ENCODE measurements at regions not wholly inside any gene's neighbourhood (a gene's known extent, or its start where the extent isn't known, plus 50 kb on each side); places are given as distances from the start of the nearest gene placed in this dataset.

- no peaks in the 10 kb centered on the region for H3K36me3 ChIP-seq
- no peak for TF ChIP-seq CTCF (IDR thresholded peaks at IDR 0.05)
These were observed 140.1 kb upstream of the GMDS start for GRCh38 chr6:2385471-2385983.

GRCh38 chr6:2384528-2384927 lies 139.1 kb upstream of the GMDS start:
- Histone ChIP-seq H3K9me3 (no peaks in the 10 kb centered on the region), H3K27ac (no peak overlapping the region), H3K4me3 (no peak overlapping the region), H3K36me3 (no peaks in the 10 kb centered on the region), H3K4me1 (no peaks in the 10 kb centered on the region), H3K27me3 (no peaks in the 10 kb centered on the region)
- DNase-seq (ENCODE audit: low spot score) = no peak
- TF ChIP-seq CTCF (IDR thresholded peaks at IDR 0.05) = no peak

More at GRCh38 chr6:2385471-2385983, 140.1 kb upstream of the GMDS start:
- H3K27ac ChIP-seq = no peak overlapping the region
- DNase-seq (ENCODE audit: low spot score) = no peak
- no peak overlapping the region for H3K4me3 ChIP-seq
- no peaks in the 10 kb centered on the region for H3K9me3 ChIP-seq
- H3K27me3 ChIP-seq = no peaks in the 10 kb centered on the region
- no peaks in the 10 kb centered on the region for H3K4me1 ChIP-seq

- no peaks in the 10 kb centered on the region for H3K36me3 ChIP-seq
- no peak for DNase-seq (ENCODE audit: low spot score)
- no peak for TF ChIP-seq CTCF (IDR thresholded peaks at IDR 0.05)
- H3K9me3 ChIP-seq = no peaks in the 10 kb centered on the region
- no peaks in the 10 kb centered on the region for H3K27me3 ChIP-seq
- no peaks in the 10 kb centered on the region for H3K4me1 ChIP-seq
- no peak overlapping the region for H3K27ac ChIP-seq
- H3K4me3 ChIP-seq = no peak overlapping the region
These were observed 136.7 kb upstream of the GMDS start for GRCh38 chr6:2381872-2382661.

GRCh38 chr6:2378891-2379652 lies 133.7 kb upstream of the GMDS start:
- H3K27ac ChIP-seq = no peak overlapping the region
- no peak for DNase-seq (ENCODE audit: low spot score)
- no peak overlapping the region for H3K4me3 ChIP-seq
- no peaks in the 10 kb centered on the region for H3K4me1 ChIP-seq
- H3K27me3 ChIP-seq = no peaks in the 10 kb centered on the region
- no peaks in the 10 kb centered on the region for H3K9me3 ChIP-seq
- TF ChIP-seq CTCF (IDR thresholded peaks at IDR 0.05) = no peak
- no peaks in the 10 kb centered on the region for H3K36me3 ChIP-seq

GRCh38 chr6:2378046-2378657 lies 132.7 kb upstream of the GMDS start:
- no peak for DNase-seq (ENCODE audit: low spot score)
- TF ChIP-seq CTCF (IDR thresholded peaks at IDR 0.05) = no peak
- no peaks in the 10 kb centered on the region for H3K9me3 ChIP-seq
- no peaks in the 10 kb centered on the region for H3K27me3 ChIP-seq
- H3K4me3 ChIP-seq = no peak overlapping the region
- H3K27ac ChIP-seq = no peak overlapping the region
- no peaks in the 10 kb centered on the region for H3K36me3 ChIP-seq
- H3K4me1 ChIP-seq = no peaks in the 10 kb centered on the region
